ENCODE measurements at regions not wholly inside any gene's neighbourhood (a gene's known extent, or its start where the extent isn't known, plus 50 kb on each side); places are given as distances from the start of the nearest gene placed in this dataset.

- DNase-seq (ENCODE audit: low read depth): no peak
Measured at GRCh38 chr4:37740546-37740945, 54.4 kb upstream of the RELL1 start.

DNA sequence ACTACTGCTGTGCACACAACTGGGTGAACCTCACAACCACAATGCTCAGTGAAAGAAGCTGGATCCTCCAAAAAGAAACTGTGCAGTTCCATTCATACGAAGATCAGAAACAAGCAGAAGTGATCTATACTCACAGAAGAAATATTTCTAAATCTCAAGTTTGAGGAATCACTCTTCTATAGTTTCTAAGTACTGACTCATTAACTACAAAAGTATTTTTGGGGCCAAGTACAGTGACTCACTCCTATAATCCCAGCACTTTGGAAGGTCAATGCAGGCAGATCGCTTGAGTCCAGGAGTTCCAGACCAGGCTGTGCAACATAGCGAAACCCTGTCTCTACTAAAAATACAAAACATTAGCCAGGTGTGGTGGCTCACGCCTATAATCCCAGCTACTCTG is 51.3 kb upstream of the RELL1 start:
- no peak for DNase-seq (ENCODE audit: low read depth)
